H1 (cell line): ENCODE measurements at regions not wholly inside any gene's neighbourhood (a gene's known extent, or its start where the extent isn't known, plus 50 kb on each side); places are given as distances from the start of the nearest gene placed in this dataset.

ENCODE experiments used
- CTCF ChIA-PET: fragments of 300-600 bp; sonication (Branson Sonifier 250); formaldehyde crosslinking; loops from one replicate; lab custom pipeline; 2021; ENCODE audit not compliant: partially characterized antibody; lab: Charles Lee
- POLR2A ChIA-PET: fragments of 300-600 bp; sonication (Branson Sonifier 250); formaldehyde crosslinking; loops from one replicate; lab custom pipeline; 2021; ENCODE audit warnings: inconsistent platforms; ENCODE audit not compliant: partially characterized antibody; lab: Charles Lee
- DNase-seq, 2 experiments: peaks; one replicate each; pipeline versions ENCODE4 v3.0.0 to v3.0.0-alpha.2; 2010 to 2022; ENCODE audit warnings: low spot score in 2 of 2, low read depth in 1 of 2, mixed read lengths in 1 of 2
- FAIRE-seq: peaks from 2 replicates; lab custom pipeline; 2011; peaks lifted over from hg19 to GRCh38; lab: Jason Lieb, UNC
- H2AFZ ChIP-seq: 2 replicates; pipeline ENCODE4 v1.8.1; 2012; ENCODE audit warnings: low read length, inconsistent platforms
- H2AK5ac ChIP-seq: 2 replicates; pipeline ENCODE4 v1.6.1; 2013; ENCODE audit warnings: low read depth, low read length
- H2BK120ac ChIP-seq: replicated peaks from 2 replicates; pipeline ENCODE3; 2013; ENCODE audit warnings: low read depth, low read length, inconsistent platforms
- H2BK12ac ChIP-seq: 2 replicates; pipeline ENCODE4 v1.6.1; 2013; ENCODE audit warnings: low read depth, low read length
- H2BK15ac ChIP-seq: 2 replicates; pipeline ENCODE4 v1.6.1; 2013; ENCODE audit warnings: low read length
- H2BK20ac ChIP-seq: 2 replicates; pipeline ENCODE4 v1.6.1; 2013; ENCODE audit warnings: low read length
- H2BK5ac ChIP-seq: 2 replicates; pipeline ENCODE4 v1.6.1; 2013; ENCODE audit warnings: low read depth, low read length
- H3K14ac ChIP-seq: 2 replicates; pipeline ENCODE4 v1.6.1; 2013; ENCODE audit warnings: inconsistent platforms; ENCODE audit not compliant: insufficient read length
- H3K18ac ChIP-seq: 2 replicates; pipeline ENCODE4 v1.6.1; 2013; ENCODE audit warnings: low read length; ENCODE audit errors: extremely low read depth
- H3K23ac ChIP-seq: 2 replicates; pipeline ENCODE4 v1.6.1; 2013; ENCODE audit warnings: inconsistent platforms; ENCODE audit not compliant: insufficient read length
- H3K23me2 ChIP-seq: 2 replicates; pipeline ENCODE4 v1.6.1; 2013; ENCODE audit warnings: low read depth, low read length
- H3K27ac ChIP-seq: 2 replicates; pipeline ENCODE4 v1.6.1; 2011; ENCODE audit warnings: low read depth, low read length, inconsistent platforms
- H3K27me3 ChIP-seq, 4 experiments: replicated peaks in 1 of 4; 1 replicate in 1 of 4; 2 replicates in 3 of 4; pipeline versions ENCODE4 v1.6.1 to v1.8.1; 2011 to 2013; ENCODE audit warnings: low read length in 3 of 4, mild to moderate bottlenecking in 3 of 4, inconsistent platforms in 2 of 4, mixed read lengths in 2 of 4, moderate library complexity in 1 of 4; ENCODE audit not compliant: control insufficient read depth in 3 of 4, insufficient read depth in 3 of 4; ENCODE audit errors: extremely low read depth in 1 of 4
- H3K36me3 ChIP-seq, 4 experiments: 2 replicates each; pipeline versions ENCODE4 v1.6.1 to v1.8.1; 2011 to 2013; ENCODE audit warnings: mild to moderate bottlenecking in 4 of 4, low read length in 3 of 4, moderate library complexity in 2 of 4, control low read depth in 1 of 4, inconsistent platforms in 1 of 4; ENCODE audit not compliant: insufficient read depth in 4 of 4, control insufficient read depth in 2 of 4
- H3K4ac ChIP-seq: replicated peaks from 2 replicates; pipeline ENCODE3; 2013; ENCODE audit warnings: low read length, low read depth, mixed read lengths, inconsistent platforms; ENCODE audit not compliant: insufficient read length
- H3K4me1 ChIP-seq, 4 experiments: replicated peaks in 1 of 4; 1 replicate in 1 of 4; 2 replicates in 3 of 4; pipeline versions ENCODE4 v1.6.1 to v1.8.1; 2011 to 2013; ENCODE audit warnings: low read length in 3 of 4, inconsistent platforms in 2 of 4, mixed read lengths in 1 of 4; ENCODE audit not compliant: insufficient read depth in 4 of 4, control insufficient read depth in 3 of 4
- H3K4me2 ChIP-seq, 2 experiments: 2 replicates each; pipeline versions ENCODE4 v1.6.1 to v1.8.1; 2011 to 2013; ENCODE audit warnings: low read depth in 2 of 2, low read length in 2 of 2, control low read depth in 1 of 2, inconsistent platforms in 1 of 2, mild to moderate bottlenecking in 1 of 2; ENCODE audit not compliant: insufficient read depth in 1 of 2
- H3K4me3 ChIP-seq, 4 experiments: fragments of 200-600, 300-600 bp in 1 of 4; sonication (generic), shearing (Covaris generic), sonication (Bioruptor Twin) in 1 of 4; 2 replicates each; pipeline versions ENCODE4 v1.5.1 to v1.8.1; 2011 to 2016; ENCODE audit warnings: low read length in 4 of 4, low read depth in 3 of 4, control low read depth in 2 of 4, inconsistent platforms in 2 of 4, mild to moderate bottlenecking in 2 of 4, mixed read lengths in 1 of 4, moderate library complexity in 1 of 4; ENCODE audit not compliant: insufficient read depth in 2 of 4; ENCODE audit errors: extremely low read depth in 1 of 4
- H3K56ac ChIP-seq: replicated peaks from 2 replicates; pipeline ENCODE3; 2013; ENCODE audit warnings: low read depth, mild to moderate bottlenecking, mixed read lengths, low read length, inconsistent platforms; ENCODE audit not compliant: insufficient read length
- H3K79me1 ChIP-seq: 2 replicates; pipeline ENCODE4 v1.6.1; 2013; ENCODE audit warnings: low read depth, low read length, control low read depth
- H3K79me2 ChIP-seq, 2 experiments: 2 replicates each; pipeline versions ENCODE4 v1.6.1 to v1.8.1; 2012 to 2013; ENCODE audit warnings: low read length in 2 of 2, mild to moderate bottlenecking in 2 of 2, inconsistent platforms in 1 of 2; ENCODE audit not compliant: insufficient read depth in 2 of 2, control insufficient read depth in 1 of 2
- H3K9ac ChIP-seq, 4 experiments: replicated peaks in 1 of 4; 1 replicate in 1 of 4; 2 replicates in 3 of 4; pipeline versions ENCODE4 v1.6.1 to v1.8.1; 2011 to 2013; ENCODE audit warnings: low read depth in 3 of 4, low read length in 3 of 4, control low read depth in 2 of 4, mild to moderate bottlenecking in 2 of 4, moderate library complexity in 2 of 4, inconsistent platforms in 1 of 4; ENCODE audit errors: extremely low read depth in 1 of 4
- H3K9me3 ChIP-seq, 2 experiments: 2 replicates each; pipeline versions ENCODE4 v1.6.1 to v1.8.1; 2012 to 2013; ENCODE audit warnings: mild to moderate bottlenecking in 2 of 2, moderate library complexity in 2 of 2, control low read depth in 1 of 2, inconsistent platforms in 1 of 2, low read depth in 1 of 2, low read length in 1 of 2, mixed read lengths in 1 of 2; ENCODE audit not compliant: insufficient read depth in 2 of 2
- H4K20me1 ChIP-seq, 2 experiments: replicated peaks in 1 of 2; 2 replicates each; pipeline versions ENCODE3 to v1.8.1; 2011 to 2013; ENCODE audit warnings: inconsistent platforms in 2 of 2, low read length in 2 of 2, mild to moderate bottlenecking in 1 of 2; ENCODE audit not compliant: insufficient read depth in 2 of 2, control insufficient read depth in 1 of 2
- H4K5ac ChIP-seq: 2 replicates; pipeline ENCODE4 v1.6.1; 2013; ENCODE audit warnings: low read length, low read depth, mixed read lengths, inconsistent platforms; ENCODE audit not compliant: insufficient read length
- H4K8ac ChIP-seq: 2 replicates; pipeline ENCODE4 v1.8.0; 2013; ENCODE audit warnings: mild to moderate bottlenecking, moderate library complexity, low read length, inconsistent platforms; ENCODE audit not compliant: insufficient read depth; ENCODE audit errors: extremely low read depth
- H4K91ac ChIP-seq: replicated peaks from 2 replicates; pipeline ENCODE3; 2013; ENCODE audit warnings: low read length, mixed read lengths, inconsistent platforms; ENCODE audit not compliant: insufficient read length
- ASH2L ChIP-seq: fragments of 200-600, 300-600 bp; sonication (generic); IDR thresholded peaks from one replicate; pipeline ENCODE4 v1.7.1; 2017; ENCODE audit warnings: low read length
- BCL11A ChIP-seq, 2 experiments: IDR thresholded peaks; one replicate each; pipeline ENCODE4 v1.6.1; 2011; ENCODE audit warnings: low read depth in 2 of 2, low read length in 2 of 2, mild to moderate bottlenecking in 2 of 2
- CBX5 ChIP-seq: fragments of 300-800, 300-1000 bp; sonication (generic); IDR thresholded peaks from 2 replicates; pipeline ENCODE4 v1.7.1; 2016; ENCODE audit warnings: antibody characterized with exemption, low read length, low read depth
- EZH2 ChIP-seq: fragments of 200-600 bp; sonication (generic); IDR thresholded peaks from 2 replicates; pipeline ENCODE4 v1.7.1; 2012; ENCODE audit warnings: low read depth, mild to moderate bottlenecking, moderate library complexity, low read length, inconsistent platforms; ENCODE audit not compliant: severe bottlenecking
- HDAC6 ChIP-seq: IDR thresholded peaks from one replicate; pipeline ENCODE4 v1.7.1; 2012; ENCODE audit warnings: low read depth, mild to moderate bottlenecking, inconsistent platforms, low read length, moderate library complexity
- JUND ChIP-seq: IDR thresholded peaks from 2 replicates; pipeline ENCODE4 v1.6.1; 2011; ENCODE audit warnings: mild to moderate bottlenecking, improper control_type of control experiment, low read length
- NRF1 ChIP-seq: IDR thresholded peaks from 2 replicates; pipeline ENCODE4 v1.6.1; 2011; ENCODE audit warnings: mild to moderate bottlenecking, low read depth, low read length, improper control_type of control experiment
- PHF8 ChIP-seq: fragments of 200-600 bp; sonication (generic); conservative IDR thresholded peaks from 2 replicates; pipeline ENCODE4 v1.7.1; 2012; ENCODE audit warnings: low read depth, mild to moderate bottlenecking, inconsistent platforms, low read length, moderate library complexity
- POLR2A ChIP-seq, 2 experiments: IDR thresholded peaks; 1 replicate in 1 of 2; 2 replicates in 1 of 2; pipeline ENCODE4 v1.6.1; 2011; ENCODE audit warnings: low read depth in 2 of 2, low read length in 2 of 2, mild to moderate bottlenecking in 2 of 2; ENCODE audit errors: control extremely low read depth in 1 of 2
- RFX5 ChIP-seq: IDR thresholded peaks from 2 replicates; pipeline ENCODE4 v1.6.1; 2011; ENCODE audit warnings: low read depth, low read length, improper control_type of control experiment, borderline replicate concordance
- SIN3A ChIP-seq, 2 experiments: IDR thresholded peaks in 1 of 2; conservative IDR thresholded peaks in 1 of 2; 2 replicates each; pipeline ENCODE4 v1.6.1; 2011 to 2012; ENCODE audit warnings: low read length in 2 of 2, improper control_type of control experiment in 1 of 2, low read depth in 1 of 2, mild to moderate bottlenecking in 1 of 2
- SIRT6 ChIP-seq: IDR thresholded peaks from one replicate; pipeline ENCODE4 v1.7.1; 2012; ENCODE audit warnings: low read length, inconsistent platforms
- TCF12 ChIP-seq: IDR thresholded peaks from 2 replicates; pipeline ENCODE4 v1.6.1; 2011; ENCODE audit warnings: low read depth, mild to moderate bottlenecking, low read length
- YY1 ChIP-seq: IDR thresholded peaks from 2 replicates; pipeline ENCODE4 v1.6.1; 2011; ENCODE audit warnings: low read depth, mild to moderate bottlenecking, low read length
- WGBS, 2 experiments: shearing (Covaris generic) in 1 of 2; methylation state at CpG; one replicate each; pipeline versions ENCODE4 v1.1.6 to v1.1.7; 2013 to 2015; ENCODE audit warnings: low lambda C conversion rate in 2 of 2, mixed read lengths in 2 of 2, inconsistent platforms in 1 of 2, low coverage in 1 of 2, missing lambda C conversion rate in 1 of 2; ENCODE audit not compliant: insufficient replicate concordance in 2 of 2, insufficient coverage in 1 of 2, insufficient read length in 1 of 2; ENCODE audit errors: extremely low coverage in 1 of 2, missing lambda C conversion rate in 1 of 2; 5-methylcytosine and 5-hydroxymethylcytosine counted together

DNA sequence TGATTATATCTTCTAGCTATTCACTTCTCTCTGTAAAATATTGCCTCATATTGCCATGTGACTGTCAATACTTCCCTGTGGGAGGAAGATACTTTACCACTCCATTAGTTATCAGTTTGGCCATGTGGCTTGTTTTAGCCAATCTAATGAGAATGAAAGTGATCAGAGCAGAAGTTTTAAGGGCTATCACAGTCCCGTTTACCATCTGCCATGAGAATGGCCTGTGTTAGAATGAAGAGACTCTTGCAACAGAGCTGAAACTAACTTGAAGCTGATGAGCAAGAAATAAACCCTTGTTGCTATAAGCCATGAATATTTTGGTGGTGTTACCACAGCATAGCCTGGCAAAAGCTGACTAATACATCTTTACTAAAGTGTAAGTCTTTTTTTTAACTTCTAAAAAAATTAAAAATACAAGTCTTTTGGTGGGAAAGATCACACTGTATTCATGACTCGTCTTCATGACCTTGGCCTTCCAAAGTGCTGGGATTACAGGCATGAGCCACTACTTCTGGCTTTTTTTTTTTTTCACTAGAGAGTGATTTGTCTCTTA is 68.0 kb upstream of the CTNNA1 start:
- Histone ChIP-seq H2AK5ac (no peak overlapping the region), H3K4me2 (no peak overlapping the region), H4K5ac (no peak overlapping the region), H2BK15ac (no peak overlapping the region), H4K8ac (no peak overlapping the region), H3K4me1 (no peaks in the 10 kb centered on the region), H4K20me1 (no peaks in the 10 kb centered on the region), H3K9me3 (peaks cover 9 to 12% of the 10 kb centered on the region in 2 experiments; a peak in 3 of 4 replicates), H3K36me3 (no peaks in the 10 kb centered on the region), H3K9ac (no peak overlapping the region), H4K91ac (no peak overlapping the region), H3K27ac (no peak overlapping the region), H3K79me2 (no peaks in the 10 kb centered on the region), H3K23ac (no peak overlapping the region), H3K14ac (no peak overlapping the region), H3K18ac (no peak overlapping the region), H3K27me3 (no peaks in the 10 kb centered on the region; a peak in 1 of 7 replicates), H2BK5ac (no peak overlapping the region), H2BK120ac (no peak overlapping the region), H3K23me2 (no peaks in the 10 kb centered on the region), H3K56ac (no peak overlapping the region), H2AFZ (no peak overlapping the region), H2BK12ac (no peak overlapping the region), H3K4ac (no peak overlapping the region), H3K79me1 (no peaks in the 10 kb centered on the region), H3K4me3 (no peak overlapping the region), H2BK20ac (no peak overlapping the region)
- FAIRE-seq, result no peak
- DNase-seq, result no peak
- POLR2A ChIA-PET, result no interaction called here
- TF ChIP-seq BCL11A (IDR thresholded peaks at IDR 0.05; ENCODE audit: low read depth in 2 of 2, low read length in 2 of 2) (no peak), TCF12 (no peak), POLR2A (IDR thresholded peaks at IDR 0.05; ENCODE audit: control extremely low read depth in 1 of 2, low read depth in 2 of 2, low read length in 2 of 2) (no peak), CBX5 (no peak), PHF8 (no peak), HDAC6 (no peak), YY1 (no peak), EZH2 (no peak), RFX5 (no peak), JUND (no peak), SIN3A (conservative IDR thresholded peaks at IDR 0.05 in 1 of 2, IDR thresholded peaks at IDR 0.05 in 1 of 2; ENCODE audit: low read depth in 1 of 2, low read length in 2 of 2) (no peak), ASH2L (no peak), SIRT6 (no peak), NRF1 (no peak)
- CTCF ChIA-PET, result interaction anchor here (0.6 to 1.2 kb wide), 2 partner anchors 11 to 42 kb away, joined by 3 read pairs; no protein-coding TSS in a partner anchor
- WGBS, 2 experiments, result 95% methylated on average over 2 of the region's 2 CpGs; no CpG with 5 or more reads in 1 of the 2 experiments
